GM20000 (cell line): ENCODE measurements at regions not wholly inside any gene's neighbourhood (a gene's known extent, or its start where the extent isn't known, plus 50 kb on each side); places are given as distances from the start of the nearest gene placed in this dataset.

Source experiments
- DNase-seq: peaks from one replicate; pipeline ENCODE4 v3.0.0; 2012; ENCODE audit warnings: low spot score
- CTCF ChIP-seq: IDR thresholded peaks from 2 replicates; pipeline ENCODE4 v1.5.1; 2012; ENCODE audit warnings: mild to moderate bottlenecking, control low read depth; ENCODE audit errors: extremely low read depth, missing control alignments

- no peak for TF ChIP-seq CTCF
- no peak for DNase-seq
These were observed 149.3 kb downstream of the COL6A3 start for GRCh38 chr2:237264480-237265219.

- TF ChIP-seq CTCF, result no peak
- no peak for DNase-seq
These were observed 145.8 kb downstream of the COL6A3 start for GRCh38 chr2:237268004-237268708.

- TF ChIP-seq CTCF, result no peak
- no peak for DNase-seq
These were observed 144.7 kb downstream of the COL6A3 start for GRCh38 chr2:237269138-237269875.

GRCh38 chr2:237270520-237270919 lies 143.4 kb downstream of the COL6A3 start:
- DNase-seq, result no peak
- TF ChIP-seq CTCF, result no peak

- TF ChIP-seq CTCF, result no peak
- no peak for DNase-seq
These were observed 142.0 kb downstream of the COL6A3 start for GRCh38 chr2:237271698-237272652.
